Pons (tissue), 1 donor: ENCODE measurements at regions not wholly inside any gene's neighbourhood (a gene's known extent, or its start where the extent isn't known, plus 50 kb on each side); places are given as distances from the start of the nearest gene placed in this dataset.
A peak's percentile ranks its signal among the peaks of the same experiment; 100 is the strongest.
"Not testable (repeated sequence)": the region's sequence is repeated elsewhere in the genome, so short reads cannot be mapped to it uniquely, and the experiment has no call there.

ENCODE experiments used
- DNase-seq: peaks from one replicate; pipeline ENCODE4 v3.0.0-alpha.2; 2016; ENCODE audit warnings: low spot score

DNA sequence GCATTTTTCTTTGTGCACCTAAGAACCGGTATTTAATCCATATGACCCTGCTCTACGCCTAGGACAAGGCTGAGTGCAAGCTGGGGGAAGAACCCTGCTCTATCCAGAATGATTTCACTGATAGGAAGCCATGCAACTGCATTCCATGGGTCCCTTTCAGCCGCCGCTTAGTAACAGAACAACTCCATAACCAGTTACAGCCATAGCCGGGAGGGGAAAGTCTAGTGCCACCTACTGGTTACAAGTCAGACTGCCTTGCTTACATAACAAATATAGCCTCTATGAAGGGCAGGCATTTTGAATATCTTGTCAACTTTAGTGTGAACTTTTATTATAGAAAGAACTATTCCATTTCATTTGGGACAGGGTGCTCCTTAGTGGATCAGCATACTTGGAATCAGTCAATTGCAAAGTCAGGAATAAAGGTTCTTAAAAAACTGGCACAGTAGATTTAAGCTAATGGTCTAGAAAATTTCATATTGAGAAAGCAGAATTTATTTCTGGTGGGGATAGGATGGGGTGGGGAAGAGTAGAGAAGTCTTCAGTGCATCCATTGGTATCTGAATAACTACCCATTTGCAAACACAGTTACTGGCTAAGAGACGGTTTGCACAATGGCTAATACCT is 521.7 kb downstream of the ADRA2A start:
- DNase-seq, result peak; percentile 78

DNA sequence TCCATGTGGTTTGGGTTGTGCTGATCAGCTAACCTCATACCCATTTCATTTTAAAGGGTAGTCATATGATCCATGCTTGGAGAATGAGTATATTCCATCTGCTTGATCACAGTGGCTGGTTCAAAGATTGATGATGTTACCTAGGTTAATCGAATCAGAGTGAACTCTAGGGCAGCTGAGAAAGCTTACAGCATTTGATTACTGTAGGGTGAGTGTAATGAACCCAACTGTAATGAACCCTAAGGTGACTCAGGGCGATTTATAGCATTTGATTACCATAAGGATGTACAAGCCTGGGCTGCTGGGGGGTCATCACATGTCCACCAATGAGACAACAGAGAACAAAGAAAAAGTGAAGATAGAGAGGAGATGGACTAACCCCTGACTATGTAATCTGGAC is 523.1 kb downstream of the ADRA2A start:
- no peak for DNase-seq

GRCh38 chr10:111600772-111601171 is 523.9 kb downstream of the ADRA2A start:
- peak; percentile 93 for DNase-seq

GRCh38 chr10:111612273-111612672 is 535.4 kb downstream of the ADRA2A start:
- DNase-seq, result no peak

GRCh38 chr10:111634191-111634590 is 549.4 kb downstream of the GPAM start:
- DNase-seq, result no peak

DNA sequence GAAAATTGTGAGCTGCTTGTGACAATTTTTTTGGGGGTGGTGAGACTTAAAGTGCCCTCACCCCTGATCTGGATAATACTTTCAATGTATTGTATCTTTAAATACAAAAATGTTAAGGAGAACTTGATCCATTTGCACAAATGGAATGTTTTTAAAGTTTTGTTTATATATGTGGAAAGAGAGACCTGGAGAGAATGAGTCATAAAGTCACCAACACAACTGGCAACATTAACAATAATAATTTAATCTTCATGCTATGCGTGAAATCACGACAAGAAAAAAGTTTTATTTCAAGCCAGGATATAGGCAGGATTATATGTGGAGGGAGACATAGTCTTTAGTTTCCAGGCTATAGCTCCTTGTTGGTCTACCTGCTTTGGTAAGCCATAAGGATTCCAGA is 537.5 kb downstream of the GPAM start:
- DNase-seq, result no peak

DNA sequence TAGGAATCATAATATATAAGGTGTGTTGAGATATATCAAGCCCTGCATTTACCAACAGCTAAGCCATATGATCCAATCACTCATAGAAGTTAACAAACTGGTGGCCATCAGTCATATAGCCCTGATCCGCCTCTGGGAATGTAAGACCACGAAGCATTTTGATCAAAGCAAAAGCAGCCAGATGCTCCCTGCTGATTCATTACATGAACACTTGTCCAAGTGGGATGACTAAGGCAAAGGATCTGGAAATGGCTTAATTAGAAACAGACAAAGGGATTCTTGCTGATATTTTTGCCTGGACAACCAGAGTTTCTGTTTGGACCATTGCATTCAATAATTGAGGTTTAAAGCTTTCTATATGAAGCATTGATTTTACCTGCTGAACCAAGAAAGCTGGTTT is 535.5 kb downstream of the GPAM start:
- no peak for DNase-seq

DNA sequence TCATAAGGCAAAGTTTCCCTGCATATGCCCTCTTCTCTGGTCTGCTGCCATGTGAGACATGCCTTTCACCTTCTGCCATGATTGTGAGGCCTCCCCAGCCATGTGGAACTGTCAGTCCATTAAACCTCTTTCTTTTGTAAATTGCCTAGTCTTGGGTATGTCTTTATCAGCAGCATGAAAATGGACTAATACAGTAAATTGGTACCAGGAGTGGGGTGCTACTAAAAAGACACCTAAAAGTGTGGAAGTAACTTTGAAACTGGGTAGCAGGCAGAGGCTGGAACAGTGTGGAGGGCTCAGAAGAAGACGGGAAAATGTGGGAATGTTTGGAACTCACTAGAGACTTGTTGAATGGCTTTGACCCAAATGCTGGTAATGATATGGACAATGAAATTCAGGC is 534.5 kb downstream of the GPAM start:
- DNase-seq, result not testable (repeated sequence)

DNA sequence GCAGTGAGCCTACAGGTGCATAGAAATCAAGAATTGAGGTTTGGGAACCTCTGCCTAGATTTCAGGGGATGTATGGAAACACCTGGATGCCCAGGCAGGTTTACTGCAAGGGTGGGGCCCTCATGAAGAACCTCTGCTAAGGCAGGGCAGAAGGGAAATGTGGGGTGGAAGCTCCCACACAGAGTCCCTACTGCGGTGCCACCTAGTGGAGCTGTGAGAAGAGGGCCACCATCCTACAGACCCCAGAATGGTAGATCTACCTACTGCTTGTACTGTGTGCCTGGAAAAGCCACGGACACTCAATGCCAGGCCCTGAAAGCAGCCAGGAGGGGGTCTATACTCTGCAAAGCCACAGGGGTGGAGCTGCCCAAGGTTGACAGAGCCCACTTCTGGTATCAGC is 533.5 kb downstream of the GPAM start:
- no peak for DNase-seq

- no peak for DNase-seq
Measured at GRCh38 chr10:111656066-111656465, 527.5 kb downstream of the GPAM start.

DNA sequence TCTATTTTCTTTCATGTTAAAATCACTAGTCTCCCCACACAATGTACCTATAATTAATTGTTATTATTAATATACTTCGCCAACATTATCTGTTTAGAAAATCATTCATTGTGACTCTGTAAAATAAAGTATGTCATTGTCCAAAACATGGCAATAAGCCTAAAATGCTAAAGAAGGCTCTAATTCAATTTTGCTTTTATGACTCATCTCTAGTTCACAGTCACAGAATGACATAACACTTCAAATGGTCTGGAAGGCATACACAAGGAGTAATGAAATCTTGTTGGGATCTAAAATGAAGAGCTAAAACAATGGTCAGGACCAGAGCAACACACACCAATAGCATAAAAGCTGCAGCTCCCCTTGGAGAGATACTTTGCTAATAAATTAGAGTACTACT is 505.8 kb downstream of the GPAM start:
- peak; percentile 11 for DNase-seq

- DNase-seq, result no peak
Measured at GRCh38 chr10:111686796-111687195, 496.8 kb downstream of the GPAM start.

DNA sequence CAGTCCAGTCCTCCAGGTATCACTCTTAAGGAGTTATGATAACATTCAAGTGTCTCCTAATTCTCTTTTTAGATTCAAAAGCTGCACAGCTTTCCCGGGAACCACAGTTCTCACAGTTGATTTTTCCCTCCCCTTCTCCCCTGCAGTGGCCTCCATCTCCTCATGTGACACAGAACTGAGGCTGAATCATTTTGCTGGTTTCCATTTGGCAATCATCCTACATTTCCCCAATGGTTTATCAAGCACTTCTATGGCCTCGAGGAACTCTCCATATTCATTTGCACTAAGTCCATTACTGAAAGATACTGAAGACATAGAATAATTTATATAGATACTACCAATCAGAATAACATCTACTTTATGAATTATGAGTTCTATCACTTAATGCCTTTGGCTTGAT is 484.9 kb downstream of the GPAM start:
- DNase-seq, result no peak

DNA sequence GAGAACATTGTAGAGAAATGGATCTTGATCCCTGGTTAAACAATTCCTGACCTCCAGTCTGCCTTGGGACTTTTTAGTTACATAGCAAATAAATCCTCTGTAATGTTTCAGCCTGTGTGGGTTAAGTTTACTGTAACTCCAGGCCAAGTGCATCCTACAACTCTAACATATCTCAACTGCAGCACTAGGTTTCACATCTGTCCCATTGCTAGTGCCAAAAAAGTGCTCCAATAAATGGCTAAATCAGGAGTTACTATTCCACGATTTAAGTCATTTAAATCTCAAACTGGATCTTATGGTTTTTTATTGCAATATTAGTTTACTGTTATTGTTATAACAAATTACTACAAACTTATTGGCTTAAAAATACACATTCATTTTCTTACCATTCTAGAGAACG is 479.6 kb downstream of the GPAM start:
- no peak for DNase-seq

DNA sequence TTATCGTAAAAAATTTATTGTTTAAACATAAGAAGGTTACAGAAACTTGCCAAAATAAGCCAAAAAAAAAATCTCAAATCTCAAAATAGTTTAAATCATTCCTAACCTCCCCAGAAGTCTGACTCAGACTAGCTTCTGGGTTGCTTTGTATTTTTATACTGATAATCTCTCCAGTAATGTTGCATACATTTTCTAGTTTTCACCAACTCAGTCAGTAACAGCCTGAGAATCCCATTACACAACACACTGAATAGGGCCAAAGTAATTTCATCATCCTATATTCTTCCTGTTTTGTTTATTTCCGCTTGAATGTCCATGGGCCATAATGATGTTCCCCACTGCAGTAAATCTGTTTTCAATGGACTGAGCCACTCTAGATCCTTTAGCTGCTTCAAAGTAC is 478.5 kb downstream of the GPAM start:
- DNase-seq, result no peak

- no peak for DNase-seq
Measured at GRCh38 chr10:111706331-111706730, 477.2 kb downstream of the GPAM start.

- DNase-seq, result no peak
Measured at GRCh38 chr10:111707076-111707475, 476.5 kb downstream of the GPAM start.

- DNase-seq, result no peak
Measured at GRCh38 chr10:111709603-111710002, 474.0 kb downstream of the GPAM start.

- no peak for DNase-seq
Measured at GRCh38 chr10:111716032-111716431, 467.5 kb downstream of the GPAM start.

- DNase-seq, result peak; percentile 19
Measured at GRCh38 chr10:111724121-111724520, 459.4 kb downstream of the GPAM start.

- DNase-seq, result peak; percentile 2
Measured at GRCh38 chr10:111725050-111725449, 458.5 kb downstream of the GPAM start.

DNA sequence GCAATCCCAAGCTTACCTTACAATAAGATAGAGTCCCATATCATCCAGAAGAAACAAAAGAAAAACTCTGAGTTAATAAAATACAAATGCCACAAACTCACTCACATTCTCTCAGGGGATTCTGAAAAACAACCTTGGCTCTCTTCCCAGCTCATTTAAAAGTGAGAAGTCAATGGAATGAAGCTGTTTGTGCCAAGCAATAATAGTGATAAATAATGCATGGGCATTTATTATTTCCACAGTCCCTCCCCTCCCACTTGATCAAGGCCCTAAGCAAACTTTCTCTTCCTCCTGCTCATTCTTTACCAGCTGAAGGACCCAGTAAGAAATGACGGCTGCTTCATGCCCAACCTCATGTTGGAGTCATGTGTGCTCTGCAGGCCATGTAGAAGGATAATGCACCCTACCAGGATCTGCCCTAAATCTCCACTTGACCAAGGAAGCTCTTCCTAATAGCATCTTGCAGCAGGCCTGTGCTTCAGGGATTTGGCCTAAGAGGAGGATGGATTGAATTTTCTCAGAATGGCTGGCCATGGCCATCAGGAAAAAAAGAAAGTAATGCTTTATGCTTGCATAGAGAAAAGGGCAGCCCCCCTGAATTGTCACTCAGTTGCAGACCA is 451.3 kb downstream of the GPAM start:
- DNase-seq, result no peak

GRCh38 chr10:111739125-111739873 is 444.3 kb downstream of the GPAM start:
- DNase-seq, result no peak

- no peak for DNase-seq
Measured at GRCh38 chr10:111739874-111740139, 443.8 kb downstream of the GPAM start.
